ENCODE measurements at regions not wholly inside any gene's neighbourhood (a gene's known extent, or its start where the extent isn't known, plus 50 kb on each side); places are given as distances from the start of the nearest gene placed in this dataset.

DNA sequence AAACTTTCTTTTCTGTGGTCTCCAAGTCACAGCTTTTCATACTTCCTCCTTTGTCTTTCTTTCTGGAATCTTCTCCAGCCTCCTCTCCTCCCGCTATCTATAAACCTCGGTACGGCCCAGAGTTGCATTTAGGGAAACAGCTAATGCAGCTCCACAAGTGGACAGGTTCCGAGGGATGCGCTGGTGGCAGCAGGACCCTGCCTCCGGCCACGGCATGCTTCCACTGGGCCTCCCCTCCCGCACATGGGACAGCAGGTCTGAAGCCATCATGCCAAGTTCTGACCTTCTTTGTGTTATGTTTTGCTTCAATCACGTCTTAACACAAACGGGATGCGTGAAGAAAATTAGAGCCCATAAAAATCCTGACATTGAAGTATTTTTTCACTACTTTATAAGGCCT is 136.9 kb downstream of the IRX2 start:
- DNase-seq = no peak
- Histone ChIP-seq H3K9me3 (no peaks in the 10 kb centered on the region), H3K36me3 (no peaks in the 10 kb centered on the region), H3K27ac (no peak overlapping the region), H3K27me3 (no peaks in the 10 kb centered on the region), H3K4me3 (no peak overlapping the region), H3K4me1 (ENCODE audit: insufficient read depth) (no peaks in the 10 kb centered on the region)
- intact Hi-C loops (cut with DNase I) = no loop called here
- TF ChIP-seq, protein P1, sequence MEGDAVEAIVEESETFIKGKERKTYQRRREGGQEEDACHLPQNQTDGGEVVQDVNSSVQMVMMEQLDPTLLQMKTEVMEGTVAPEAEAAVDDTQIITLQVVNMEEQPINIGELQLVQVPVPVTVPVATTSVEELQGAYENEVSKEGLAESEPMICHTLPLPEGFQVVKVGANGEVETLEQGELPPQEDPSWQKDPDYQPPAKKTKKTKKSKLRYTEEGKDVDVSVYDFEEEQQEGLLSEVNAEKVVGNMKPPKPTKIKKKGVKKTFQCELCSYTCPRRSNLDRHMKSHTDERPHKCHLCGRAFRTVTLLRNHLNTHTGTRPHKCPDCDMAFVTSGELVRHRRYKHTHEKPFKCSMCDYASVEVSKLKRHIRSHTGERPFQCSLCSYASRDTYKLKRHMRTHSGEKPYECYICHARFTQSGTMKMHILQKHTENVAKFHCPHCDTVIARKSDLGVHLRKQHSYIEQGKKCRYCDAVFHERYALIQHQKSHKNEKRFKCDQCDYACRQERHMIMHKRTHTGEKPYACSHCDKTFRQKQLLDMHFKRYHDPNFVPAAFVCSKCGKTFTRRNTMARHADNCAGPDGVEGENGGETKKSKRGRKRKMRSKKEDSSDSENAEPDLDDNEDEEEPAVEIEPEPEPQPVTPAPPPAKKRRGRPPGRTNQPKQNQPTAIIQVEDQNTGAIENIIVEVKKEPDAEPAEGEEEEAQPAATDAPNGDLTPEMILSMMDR (IDR thresholded peaks at IDR 0.05) = no peak
- TF ChIP-seq EP300 (IDR thresholded peaks at IDR 0.05) (no peak), POLR2A (IDR thresholded peaks at IDR 0.05) (no peak)
- WGBS, 3 donors = 79 to 88% (median 87%) methylated on average over 11 of the region's 11 CpGs

DNA sequence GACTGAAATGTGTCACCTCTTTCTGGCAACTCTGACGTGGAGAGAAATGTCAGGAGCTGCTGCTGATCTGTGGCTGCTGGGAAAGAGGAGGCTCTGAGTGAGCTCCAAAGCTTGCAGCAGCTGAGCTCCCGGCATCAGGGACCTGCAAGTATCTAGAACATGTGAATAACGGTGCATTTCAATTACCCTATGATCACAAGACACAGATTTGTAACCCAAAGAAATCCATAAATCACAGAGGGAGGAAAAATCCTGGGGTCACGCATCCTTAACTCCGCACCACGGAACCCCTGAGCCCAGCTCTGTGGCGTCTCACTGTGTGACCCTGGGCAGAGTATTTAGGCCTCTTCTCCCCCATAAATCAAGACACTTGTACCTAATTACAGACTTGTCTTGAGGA is 139.8 kb downstream of the IRX2 start:
- H3K36me3 ChIP-seq = no peaks in the 10 kb centered on the region
- no peak overlapping the region for H3K27ac ChIP-seq
- WGBS, 3 donors = 60 to 68% (median 66%) methylated on average over 7 of the region's 7 CpGs
- DNase-seq = no peak
- intact Hi-C loops (cut with DNase I) = no loop called here
- no peak overlapping the region for H3K4me3 ChIP-seq
- H3K4me1 ChIP-seq (ENCODE audit: insufficient read depth) = no peaks in the 10 kb centered on the region
- TF ChIP-seq EP300 (IDR thresholded peaks at IDR 0.05) (no peak), POLR2A (IDR thresholded peaks at IDR 0.05) (no peak)
- TF ChIP-seq, protein P1 (IDR thresholded peaks at IDR 0.05) = no peak
- H3K9me3 ChIP-seq = no peaks in the 10 kb centered on the region
- no peaks in the 10 kb centered on the region for H3K27me3 ChIP-seq

DNA sequence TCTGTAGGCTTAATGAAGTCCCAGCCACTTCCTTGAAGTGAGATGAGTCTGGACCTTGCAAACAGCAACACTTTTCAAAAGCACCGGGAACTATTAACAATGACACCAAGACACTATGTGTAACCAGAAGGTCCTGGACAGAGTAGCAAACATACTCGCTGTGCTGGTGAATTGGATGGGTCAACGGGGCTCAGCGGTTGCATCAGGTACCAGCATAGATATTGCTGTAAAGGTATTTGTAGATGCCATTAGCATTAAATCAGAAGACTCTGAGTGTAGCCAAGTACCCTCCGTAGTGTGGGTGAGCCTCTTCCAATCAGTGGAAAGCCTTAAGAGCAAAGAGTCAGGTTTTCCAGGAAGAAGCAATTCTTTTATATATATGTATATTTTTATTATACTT is 140.5 kb downstream of the IRX2 start:
- 89 to 96% (median 92%) methylated on average over 5 of the region's 5 CpGs for WGBS, 3 donors
- H3K36me3 ChIP-seq = no peaks in the 10 kb centered on the region

DNA sequence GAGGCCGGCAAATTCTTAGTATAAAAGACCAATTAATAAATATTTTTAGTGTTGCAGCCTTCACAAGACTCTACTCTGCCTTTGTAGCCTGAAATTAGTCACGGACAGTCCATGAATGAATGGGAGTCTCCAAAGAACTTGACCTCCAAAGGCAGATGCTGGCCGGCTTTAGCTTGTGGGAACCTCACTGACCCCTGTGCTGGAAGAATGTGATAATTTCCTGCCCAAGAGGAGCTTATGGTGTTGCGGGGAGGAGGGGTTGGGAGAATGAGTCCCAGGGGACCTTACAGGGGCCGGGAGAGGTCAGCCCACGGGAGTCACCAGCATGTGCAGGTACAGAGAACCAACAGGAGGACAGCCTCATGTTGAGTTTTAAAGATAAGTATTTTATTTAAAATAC is 143.1 kb downstream of the IRX2 start:
- intact Hi-C loops (cut with DNase I) = no loop called here
- Histone ChIP-seq H3K4me1 (ENCODE audit: insufficient read depth) (no peaks in the 10 kb centered on the region), H3K4me3 (no peak overlapping the region), H3K27ac (no peak overlapping the region), H3K36me3 (no peaks in the 10 kb centered on the region), H3K27me3 (peaks cover 3% of the 10 kb centered on the region), H3K9me3 (no peaks in the 10 kb centered on the region)
- TF ChIP-seq EP300 (IDR thresholded peaks at IDR 0.05) (no peak), POLR2A (IDR thresholded peaks at IDR 0.05) (no peak)
- TF ChIP-seq, protein P1 (IDR thresholded peaks at IDR 0.05) = no peak
- DNase-seq = no peak
- WGBS, 3 donors = 39 to 69% (median 57%) methylated on average over 6 of the region's 6 CpGs

More for the DNA sequence above, 140.5 kb downstream of the IRX2 start:
- H3K4me3 ChIP-seq = no peak overlapping the region
- H3K27me3 ChIP-seq = no peaks in the 10 kb centered on the region
- H3K27ac ChIP-seq = no peak overlapping the region
- intact Hi-C loops (cut with DNase I) = no loop called here
- no peaks in the 10 kb centered on the region for H3K4me1 ChIP-seq (ENCODE audit: insufficient read depth)
- DNase-seq = no peak
- TF ChIP-seq POLR2A (IDR thresholded peaks at IDR 0.05) (no peak), EP300 (IDR thresholded peaks at IDR 0.05) (no peak)
- TF ChIP-seq, protein P1 (IDR thresholded peaks at IDR 0.05) = no peak
- H3K9me3 ChIP-seq = no peaks in the 10 kb centered on the region

DNA sequence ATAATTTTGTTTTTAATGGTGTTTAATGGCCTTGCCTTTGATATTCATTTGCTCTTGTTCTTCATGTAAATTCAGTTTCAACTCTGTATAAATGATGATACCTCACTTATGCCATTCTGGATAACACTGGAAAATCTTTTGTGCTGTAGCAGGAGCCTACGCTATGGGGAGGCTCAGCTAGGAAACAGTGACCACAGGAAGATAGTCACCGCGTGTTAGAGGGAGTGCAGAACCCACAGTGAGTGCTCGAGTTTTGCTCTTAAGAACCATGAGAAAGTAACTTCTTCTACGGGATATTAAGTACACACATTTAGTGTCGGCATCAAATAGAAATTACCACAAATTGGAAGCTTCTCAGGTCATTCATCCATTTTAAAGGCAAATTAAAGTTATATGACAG is 143.9 kb downstream of the IRX2 start:
- TF ChIP-seq EP300 (IDR thresholded peaks at IDR 0.05) = no peak
- TF ChIP-seq POLR2A (IDR thresholded peaks at IDR 0.05) = no peak
- TF ChIP-seq, protein P1 (IDR thresholded peaks at IDR 0.05) = no peak
- Histone ChIP-seq H3K27me3 (peaks cover 3% of the 10 kb centered on the region), H3K4me3 (no peak overlapping the region), H3K4me1 (ENCODE audit: insufficient read depth) (no peaks in the 10 kb centered on the region), H3K27ac (no peak overlapping the region), H3K9me3 (no peaks in the 10 kb centered on the region), H3K36me3 (no peaks in the 10 kb centered on the region)
- 57 to 65% (median 58%) methylated on average over 6 of the region's 6 CpGs for WGBS, 3 donors
- DNase-seq = no peak
- intact Hi-C loops (cut with DNase I) = no loop called here

Measured in ovary (tissue), 7 donors.